GM10248 (cell line): ENCODE measurements at regions not wholly inside any gene's neighbourhood (a gene's known extent, or its start where the extent isn't known, plus 50 kb on each side); places are given as distances from the start of the nearest gene placed in this dataset.

Source experiments
- CTCF ChIA-PET: fragments of 300-600 bp; sonication (Branson Sonifier 250); formaldehyde crosslinking; extraction: SDS; loops from one replicate; lab custom pipeline; 2021; ENCODE audit warnings: antibody characterized with exemption; lab: Yijun Ruan, JAX
- POLR2A ChIA-PET: fragments of 350-650 bp; sonication (Branson Sonifier 250); formaldehyde crosslinking; extraction: SDS; loops from one replicate; lab custom pipeline; 2020; ENCODE audit warnings: antibody characterized with exemption; lab: Yijun Ruan, JAX
- DNase-seq: peaks from one replicate; pipeline ENCODE4 v3.0.0; 2012; ENCODE audit errors: extremely low spot score
- CTCF ChIP-seq: IDR thresholded peaks from 2 replicates; pipeline ENCODE4 v1.5.1; 2012; ENCODE audit warnings: mild to moderate bottlenecking, low read depth; ENCODE audit errors: extremely low read depth, missing control alignments, control extremely low read depth

- ChIA-PET POLR2A (no interaction called here), CTCF (interaction anchor here (0.8 to 2.8 kb wide), 4 partner anchors 9 to 19 kb away, joined by 3 to 8 read pairs (median 4); no protein-coding TSS in a partner anchor)
- DNase-seq, result no peak
- TF ChIP-seq CTCF, result no peak
These were observed 179.9 kb downstream of the FAM43A start for GRCh38 chr3:194865615-194866014.

DNA sequence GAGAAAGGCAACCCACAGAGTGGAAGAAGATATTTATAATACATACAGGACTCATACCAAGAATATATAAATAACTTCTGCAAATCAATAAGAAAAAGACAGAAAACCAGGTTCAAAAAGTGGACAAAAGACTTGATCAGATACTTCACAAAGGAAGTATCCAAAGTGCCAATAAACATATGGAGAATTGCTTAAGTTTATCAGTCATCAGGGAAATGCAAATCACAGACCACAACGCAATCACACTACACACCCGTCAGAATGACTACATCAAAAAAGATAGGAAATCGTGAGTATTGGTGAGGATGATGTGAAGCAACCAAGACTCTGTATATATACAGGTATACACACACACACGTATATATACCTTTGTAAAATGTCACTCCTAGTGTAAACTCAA, 180.6 kb downstream of the FAM43A start:
- POLR2A ChIA-PET, result no interaction called here
- CTCF ChIA-PET, result interaction anchor here (0.8 to 2.8 kb wide), 4 partner anchors 10 to 18 kb away, joined by 3 to 8 read pairs (median 4); no protein-coding TSS in a partner anchor
- DNase-seq, result no peak
- TF ChIP-seq CTCF, result no peak

GRCh38 chr3:194867270-194867983, 181.7 kb downstream of the FAM43A start:
- ChIA-PET POLR2A (no interaction called here), CTCF (no interaction called here)
- no peak for DNase-seq
- no peak for TF ChIP-seq CTCF

- DNase-seq, result no peak
- TF ChIP-seq CTCF, result no peak
- POLR2A ChIA-PET, result no interaction called here
- CTCF ChIA-PET, result interaction anchor here (1.1 kb wide), 1 partner anchor 32 kb away, joined by 4 read pairs; no protein-coding TSS in a partner anchor
These were observed 183.1 kb downstream of the FAM43A start for GRCh38 chr3:194868831-194869230.

DNA sequence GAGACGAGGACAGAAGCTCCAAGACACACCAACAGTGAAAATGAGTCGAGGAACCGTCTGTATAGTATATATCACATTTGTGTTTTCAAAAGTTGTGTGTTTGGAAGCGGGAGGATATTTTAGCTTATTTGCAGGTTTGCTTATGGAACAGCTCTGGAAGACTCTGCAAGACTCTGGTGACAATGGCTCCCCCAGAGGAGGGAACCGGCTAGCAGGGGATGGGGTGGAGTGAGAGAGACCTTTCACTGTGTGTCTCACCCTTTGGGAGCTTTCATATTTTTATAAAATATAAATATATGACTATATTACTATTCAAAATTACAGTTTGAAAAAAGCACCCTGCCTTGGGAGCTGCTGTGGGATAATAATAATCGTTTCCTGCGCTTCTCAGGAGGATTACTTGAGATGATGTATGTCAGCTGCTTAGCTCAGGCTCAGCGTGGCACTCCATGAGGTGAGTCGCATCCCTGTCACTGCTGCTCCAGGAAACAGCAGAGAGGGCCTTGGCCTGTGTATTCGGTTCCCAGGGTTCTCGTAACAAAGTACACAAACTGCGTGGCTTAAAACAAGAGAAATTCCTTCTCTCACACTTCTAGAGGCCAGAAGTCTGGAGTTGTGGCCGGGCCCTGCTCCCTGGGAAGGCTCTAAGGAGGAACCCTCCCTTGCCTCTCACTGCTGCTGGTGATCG, 183.9 kb downstream of the FAM43A start:
- POLR2A ChIA-PET, result no interaction called here
- DNase-seq, result no peak
- CTCF ChIA-PET, result interaction anchor here (1.1 kb wide), 1 partner anchor 33 kb away, joined by 4 read pairs; no protein-coding TSS in a partner anchor
- no peak for TF ChIP-seq CTCF

DNA sequence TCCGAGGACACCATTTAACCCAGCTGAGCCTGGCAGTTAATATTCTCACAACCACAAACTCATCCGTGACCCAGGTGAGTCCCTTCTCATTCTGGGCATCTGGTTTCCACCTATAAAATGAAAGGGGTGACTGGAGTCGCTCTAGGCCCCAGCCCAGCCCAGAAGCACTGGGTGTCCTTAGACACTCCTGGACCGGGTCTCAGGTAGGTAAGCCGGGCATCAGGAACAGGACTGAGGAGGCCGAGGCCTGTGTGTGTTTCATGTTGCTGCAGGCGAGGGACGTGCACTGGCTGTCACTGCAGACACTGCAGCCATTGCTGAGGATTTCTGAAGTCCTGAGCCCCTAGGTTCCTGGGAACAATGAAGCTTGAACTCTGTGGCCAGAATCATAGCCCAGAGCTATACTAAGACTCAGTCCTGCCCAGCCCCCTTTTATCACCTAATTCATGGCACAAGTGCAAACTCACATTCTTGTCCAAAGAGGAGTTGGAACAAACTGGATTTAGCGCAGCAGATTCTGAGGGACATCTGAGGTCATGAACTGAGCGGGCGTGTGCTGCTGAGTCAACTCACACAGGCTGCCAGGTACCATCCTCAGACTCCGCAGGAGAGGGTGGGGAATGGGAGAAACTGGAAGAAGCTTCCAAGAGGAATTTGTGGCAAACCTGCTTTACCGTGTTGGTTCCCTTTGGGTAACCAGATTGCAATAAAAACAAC, 184.9 kb downstream of the FAM43A start:
- no peak for DNase-seq
- POLR2A ChIA-PET, result no interaction called here
- CTCF ChIA-PET, result interaction anchor here (1.2 kb wide), 1 partner anchor 30 kb away, joined by 3 read pairs; no protein-coding TSS in a partner anchor

More for the DNA sequence above, 184.9 kb downstream of the FAM43A start:
- no peak for TF ChIP-seq CTCF
